Activated CD4-positive, alpha-beta T cell treated with anti-CD3 and anti-CD28 coated beads for 4 hours (primary cell): ENCODE measurements at regions not wholly inside any gene's neighbourhood (a gene's known extent, or its start where the extent isn't known, plus 50 kb on each side); places are given as distances from the start of the nearest gene placed in this dataset.

Experiments used
- DNase-seq, 2 donors: peaks; one replicate each; pipeline ENCODE4 v3.0.0-alpha.2; 2020

- no peak for DNase-seq
These were observed 146.4 kb upstream of the GGTLC1 start for GRCh38 chr20:24134930-24135329.

DNA sequence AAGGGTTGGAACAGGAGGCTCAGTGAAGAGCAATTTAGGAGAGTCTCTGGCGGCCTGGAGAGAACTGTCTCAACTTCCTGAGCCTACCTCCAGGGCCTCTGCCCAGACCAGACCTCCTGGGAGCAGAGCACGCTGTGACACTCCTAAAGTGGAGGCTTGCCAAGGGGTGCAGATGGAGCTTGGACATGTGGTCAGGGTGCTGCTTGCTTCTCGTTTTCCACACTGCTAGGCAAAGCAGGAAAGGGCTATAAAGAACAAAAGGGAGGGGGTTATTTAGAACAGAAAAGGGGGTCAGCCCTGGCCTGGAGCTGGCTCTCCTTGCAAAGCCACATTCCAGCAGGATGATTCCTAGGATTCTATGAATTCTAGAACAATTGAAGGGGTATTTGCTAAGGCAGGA, 145.7 kb upstream of the GGTLC1 start:
- no peak for DNase-seq

GRCh38 chr20:24132246-24132645, 143.7 kb upstream of the GGTLC1 start:
- DNase-seq: no peak

DNA sequence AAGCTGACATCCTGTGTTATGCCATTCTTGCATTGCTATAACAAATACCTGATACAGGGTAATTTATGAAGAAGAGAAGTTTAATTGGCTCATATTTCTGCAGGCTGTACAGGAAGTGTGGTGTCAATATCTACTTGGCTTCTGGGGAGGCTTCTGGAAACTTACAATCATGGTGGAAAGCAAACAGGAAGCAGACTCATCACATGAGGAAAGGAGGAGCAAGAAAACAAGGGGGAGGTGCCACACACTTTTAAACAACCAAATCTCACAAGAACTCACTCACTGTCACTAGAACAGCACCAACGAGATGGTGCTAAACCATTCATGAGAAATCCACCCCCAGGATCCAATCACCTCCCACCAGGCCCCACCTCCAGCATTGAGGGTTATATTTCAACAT, 143.1 kb upstream of the GGTLC1 start:
- no peak for DNase-seq

- no peak for DNase-seq
These were observed 142.7 kb upstream of the GGTLC1 start for GRCh38 chr20:24131281-24131680.

DNA sequence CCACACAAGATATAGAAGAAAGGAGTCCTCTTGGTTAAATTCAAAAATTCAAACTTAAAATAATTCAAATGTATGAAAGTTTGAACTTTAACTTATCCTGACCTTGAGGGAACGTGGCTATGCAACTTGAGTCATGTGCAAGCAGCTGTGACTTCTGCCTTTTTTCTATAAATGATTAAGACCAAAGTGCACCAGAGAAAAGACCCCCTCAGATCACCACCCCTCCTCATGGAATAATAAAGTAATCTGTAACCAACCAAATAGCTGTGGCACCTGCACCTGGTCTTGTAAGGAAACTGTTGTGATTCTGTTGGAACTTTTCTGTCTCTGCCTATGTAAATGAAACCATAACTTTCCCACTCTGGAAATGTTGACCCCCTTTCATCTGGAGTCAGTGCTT, 141.1 kb upstream of the GGTLC1 start:
- no peak for DNase-seq

GRCh38 chr20:24124951-24125650, 136.5 kb upstream of the GGTLC1 start:
- DNase-seq: no peak

DNA sequence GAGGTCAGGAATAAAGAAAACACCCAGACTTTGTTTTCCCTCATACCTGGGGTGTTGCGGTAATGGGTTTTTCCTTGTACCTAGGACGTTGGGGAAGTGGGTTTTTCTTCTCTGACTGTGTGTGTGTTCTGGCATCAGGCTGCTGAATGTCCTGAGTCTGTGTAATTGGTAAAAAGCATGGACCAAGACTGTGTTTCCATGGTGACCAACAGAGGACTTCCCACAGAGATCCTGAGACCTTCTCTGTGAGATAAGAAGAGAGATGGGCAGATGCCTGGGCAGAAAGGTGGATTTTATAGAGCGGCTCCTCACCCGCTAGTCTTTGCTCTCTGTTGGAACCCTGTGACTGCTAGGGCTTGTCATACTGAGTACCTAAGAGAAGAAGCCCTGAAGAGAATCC, 135.4 kb upstream of the GGTLC1 start:
- DNase-seq: no peak

- DNase-seq: no peak
These were observed 130.0 kb upstream of the GGTLC1 start for GRCh38 chr20:24118441-24119175.

DNA sequence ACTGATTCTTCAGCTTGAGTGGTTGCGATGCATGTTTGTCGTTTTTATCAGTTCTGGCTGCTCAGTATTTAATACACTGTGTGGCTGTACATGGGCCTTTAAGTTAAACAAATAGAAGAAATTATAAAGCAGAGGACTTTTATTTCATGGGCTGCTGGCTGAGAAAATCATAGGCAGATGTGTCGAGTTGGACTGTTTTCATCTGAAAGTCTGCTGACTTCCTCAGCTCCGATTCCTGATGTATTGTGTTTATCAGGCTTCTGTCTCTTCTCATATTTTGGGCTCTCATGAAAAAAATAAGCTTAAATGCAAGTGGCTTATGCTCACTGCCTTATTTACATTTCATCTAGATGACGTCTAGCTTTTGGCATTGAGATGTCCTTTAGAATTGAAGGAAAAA, 129.5 kb upstream of the GGTLC1 start:
- DNase-seq: no peak

DNA sequence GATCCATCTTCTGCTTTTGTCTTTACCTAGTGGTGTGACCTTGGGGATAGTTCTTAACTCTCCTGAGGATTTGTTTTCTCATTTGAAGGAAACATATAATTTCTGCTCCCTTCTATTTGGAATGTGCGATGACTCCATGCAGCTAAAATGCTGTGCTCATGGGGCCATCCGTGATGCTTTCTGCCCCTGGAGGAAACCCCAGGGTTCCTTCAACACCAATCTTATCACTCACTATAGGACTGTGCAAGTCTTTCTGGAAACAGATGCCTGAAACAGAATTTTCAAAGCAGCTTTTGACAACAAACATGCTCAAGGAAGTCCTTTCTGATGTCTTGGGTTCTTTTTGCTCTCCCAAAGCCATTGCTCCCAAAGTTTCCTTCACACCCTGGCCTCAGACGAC, 128.8 kb upstream of the GGTLC1 start:
- no peak for DNase-seq

- no peak for DNase-seq
These were observed 128.0 kb upstream of the GGTLC1 start for GRCh38 chr20:24116611-24117010.

DNA sequence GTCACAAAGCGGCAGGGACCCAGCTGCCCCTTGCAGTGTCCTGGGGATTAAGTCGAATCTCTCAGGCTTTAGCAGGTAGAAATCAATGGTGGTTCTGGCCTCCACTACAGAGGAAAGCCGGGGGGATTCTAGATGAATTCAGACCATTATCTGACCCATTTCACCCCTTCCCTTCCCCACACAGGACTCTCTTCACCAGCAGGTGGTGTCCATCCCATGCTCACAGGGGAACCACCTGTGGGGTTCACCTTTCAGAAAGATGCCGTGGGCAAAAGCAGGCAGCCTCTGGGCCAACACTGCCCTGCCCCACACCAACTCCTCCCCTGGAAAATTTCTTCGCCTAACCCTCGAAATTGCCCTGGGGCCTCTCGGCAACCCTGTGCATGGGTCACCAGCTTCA, 123.8 kb upstream of the GGTLC1 start:
- no peak for DNase-seq

- DNase-seq: no peak
These were observed 123.3 kb upstream of the GGTLC1 start for GRCh38 chr20:24111858-24112257.

DNA sequence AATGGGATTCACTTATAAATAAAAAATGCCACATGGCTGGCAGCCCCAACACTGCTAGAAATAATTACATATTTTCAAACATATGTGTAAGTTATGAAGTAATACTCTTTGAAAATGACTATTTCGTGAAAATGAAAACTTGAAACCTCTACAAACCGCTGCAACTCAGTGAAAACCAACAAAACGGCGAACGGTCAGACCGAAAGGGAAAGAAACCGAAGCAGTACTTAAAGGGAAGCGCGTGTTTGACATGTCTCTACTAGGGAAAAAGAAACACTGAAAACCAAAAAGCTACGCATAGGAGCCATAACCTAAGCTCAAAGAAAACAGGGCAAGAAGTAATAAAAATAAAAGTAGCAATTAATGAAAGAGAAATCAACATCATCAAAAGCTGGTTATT, 121.0 kb upstream of the GGTLC1 start:
- no peak for DNase-seq

DNA sequence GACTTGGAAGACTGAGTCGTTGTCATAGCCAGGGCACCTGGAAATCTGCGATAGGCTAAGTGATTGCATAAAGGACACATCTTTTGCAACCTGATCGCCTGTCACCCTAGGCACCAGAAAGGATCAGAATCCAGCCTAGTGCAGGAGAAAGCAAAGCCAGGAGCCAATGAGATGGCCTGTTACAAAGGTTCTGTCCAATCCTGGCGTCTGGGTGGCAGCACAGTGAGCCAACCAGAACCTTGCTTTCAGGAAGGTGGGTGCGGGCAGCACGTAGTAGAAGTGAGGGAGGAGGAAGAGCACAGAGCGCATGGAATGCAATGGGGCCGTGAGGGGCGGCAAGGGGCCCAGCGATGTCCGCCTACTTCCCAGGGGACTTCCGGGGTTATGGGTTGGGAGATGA, 120.4 kb upstream of the GGTLC1 start:
- DNase-seq: peak; percentile 4 to 11

DNA sequence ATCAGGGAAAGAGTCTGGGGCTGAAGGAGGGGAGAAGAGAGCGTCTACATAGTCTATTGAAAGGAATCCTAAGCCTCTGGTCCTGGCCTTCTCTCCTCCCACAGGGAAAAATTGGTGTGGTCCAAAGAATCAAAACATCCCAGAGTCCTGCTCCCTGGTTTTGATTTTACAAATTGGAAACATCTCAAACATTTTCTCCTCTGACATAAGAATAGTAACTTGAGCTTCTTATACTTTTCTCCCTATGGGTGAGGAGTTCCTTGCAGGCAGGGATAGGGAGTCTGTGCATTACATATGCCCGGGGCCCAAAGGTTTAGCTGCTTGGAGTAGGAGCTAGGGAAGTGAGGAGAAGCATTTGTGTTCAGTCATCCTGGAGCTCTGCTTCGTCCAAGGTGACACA, 120.0 kb upstream of the GGTLC1 start:
- DNase-seq: no peak

GRCh38 chr20:24106801-24107445, 118.3 kb upstream of the GGTLC1 start:
- no peak for DNase-seq

DNA sequence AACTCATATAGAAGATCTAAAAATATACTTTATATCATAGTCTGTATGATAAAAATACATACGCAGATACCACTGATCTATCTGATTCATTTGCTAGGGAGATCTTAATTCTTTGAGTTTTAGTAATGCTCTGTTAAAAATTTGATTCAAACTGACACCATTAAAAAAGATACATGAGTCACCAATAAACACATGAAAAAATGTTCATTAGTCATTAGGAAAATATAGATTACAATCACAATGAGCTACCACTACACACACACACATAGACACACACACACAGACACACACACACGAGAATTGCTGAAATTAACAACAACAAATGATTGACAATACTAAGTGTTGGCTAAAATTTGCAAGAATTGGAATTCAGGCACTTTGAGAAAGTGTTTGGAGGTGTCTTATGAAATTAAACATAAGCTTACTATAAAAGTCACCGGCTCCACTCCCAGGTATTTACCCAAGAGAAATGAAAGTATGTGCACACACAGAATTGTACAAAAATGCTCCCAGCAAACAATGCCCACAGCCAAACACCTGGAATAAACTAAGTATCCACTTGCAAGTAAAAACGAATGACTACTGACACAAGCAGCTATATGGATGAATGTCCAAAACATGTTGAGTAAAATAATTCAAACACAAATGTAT, 117.7 kb upstream of the GGTLC1 start:
- DNase-seq: no peak

- no peak for DNase-seq
These were observed 114.3 kb upstream of the GGTLC1 start for GRCh38 chr20:24102749-24103333.

DNA sequence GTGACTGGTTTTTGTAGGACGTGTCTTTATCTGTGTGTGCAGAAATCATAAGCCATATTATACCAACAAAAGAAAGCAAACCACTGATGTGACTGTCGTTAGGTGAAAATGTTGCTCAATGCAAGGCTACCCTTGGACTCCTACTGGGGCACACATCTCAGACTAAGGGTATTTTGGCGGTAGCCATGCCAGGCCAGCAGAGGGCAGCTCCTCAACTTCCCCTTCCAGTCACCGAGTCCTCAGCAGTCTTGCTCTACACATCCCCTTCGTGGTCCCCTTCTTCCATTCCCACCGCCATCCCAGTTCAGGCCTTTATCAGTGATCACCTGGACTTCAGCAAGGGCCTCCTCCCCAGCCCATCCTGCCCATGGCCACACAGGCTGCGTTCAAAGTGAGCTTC, 113.7 kb upstream of the GGTLC1 start:
- no peak for DNase-seq

DNA sequence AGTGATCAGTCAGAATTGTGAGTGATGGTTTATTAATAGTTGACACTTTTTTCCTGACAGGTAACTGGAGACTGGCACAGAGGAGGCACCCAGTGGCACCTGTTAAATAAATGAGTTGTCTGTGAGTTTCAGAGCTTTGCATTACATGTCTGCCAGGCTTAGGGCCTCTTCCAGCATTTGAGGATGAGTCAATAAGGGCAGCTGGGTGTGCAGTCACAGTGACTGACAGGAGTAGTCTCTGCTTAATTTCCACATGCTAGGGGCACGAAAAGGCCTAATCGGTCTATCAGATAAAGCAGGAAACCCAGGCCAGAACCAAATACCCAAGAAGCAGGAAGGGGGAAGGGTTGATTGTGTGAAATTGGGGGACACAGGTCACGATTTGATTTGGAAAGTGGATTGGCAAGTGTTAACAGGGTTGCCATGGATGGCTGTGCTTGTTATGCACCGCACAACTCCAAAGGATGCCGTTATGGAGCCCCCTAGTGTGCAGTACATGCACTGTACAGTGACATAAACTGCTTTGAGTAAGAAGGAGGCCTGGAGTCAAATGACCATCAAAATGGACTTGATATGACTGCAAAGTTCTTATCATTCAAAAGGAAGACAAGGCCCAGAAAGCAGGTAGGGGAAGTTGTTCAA, 111.9 kb upstream of the GGTLC1 start:
- peak; percentile 52 to 56 for DNase-seq

- DNase-seq: no peak
These were observed 110.3 kb upstream of the GGTLC1 start for GRCh38 chr20:24098886-24099285.
